CD14-positive monocyte (primary cell): ENCODE measurements at regions not wholly inside any gene's neighbourhood (a gene's known extent, or its start where the extent isn't known, plus 50 kb on each side); places are given as distances from the start of the nearest gene placed in this dataset.

ENCODE experiments used
- DNase-seq, 3 donors: peaks; one replicate each; pipeline ENCODE4 v3.0.0-alpha.2; 2011 to 2022
- H2AFZ ChIP-seq: 2 replicates; pipeline ENCODE4 v1.6.0; 2012; ENCODE audit warnings: mild to moderate bottlenecking, low read depth, low read length, inconsistent platforms; ENCODE audit not compliant: insufficient read depth, poor library complexity, severe bottlenecking
- H3K27ac ChIP-seq, 2 donors: 1 replicate in 1 of 2; 2 replicates in 1 of 2; pipeline ENCODE4 v1.5.1; 2012 to 2013; ENCODE audit warnings: low read length in 2 of 2, control low read depth in 1 of 2, inconsistent platforms in 1 of 2, low read depth in 1 of 2, mild to moderate bottlenecking in 1 of 2
- H3K27me3 ChIP-seq, 2 donors: one replicate each; pipeline versions ENCODE4 v1.6.0 to v1.6.1; 2011 to 2013; ENCODE audit warnings: low read length in 2 of 2; ENCODE audit not compliant: control insufficient read depth in 2 of 2, insufficient read depth in 2 of 2
- H3K36me3 ChIP-seq, 2 donors: replicated peaks in 1 of 2; 1 replicate in 1 of 2; 2 replicates in 1 of 2; pipeline versions ENCODE4 v1.5.1 to v1.6.1; 2012 to 2013; ENCODE audit warnings: low read length in 2 of 2, control low read depth in 1 of 2, inconsistent platforms in 1 of 2, mild to moderate bottlenecking in 1 of 2; ENCODE audit not compliant: insufficient read depth in 2 of 2, control insufficient read depth in 1 of 2
- H3K4me1 ChIP-seq, 2 donors: 1 replicate in 1 of 2; 2 replicates in 1 of 2; pipeline versions ENCODE4 v1.5.1 to v1.6.1; 2012 to 2013; ENCODE audit warnings: low read length in 2 of 2, control low read depth in 1 of 2, inconsistent platforms in 1 of 2, mild to moderate bottlenecking in 1 of 2, moderate library complexity in 1 of 2; ENCODE audit not compliant: insufficient read depth in 2 of 2, control insufficient read depth in 1 of 2
- H3K4me2 ChIP-seq: replicated peaks from 2 replicates; pipeline ENCODE3; 2012; ENCODE audit warnings: low read length, moderate library complexity, mild to moderate bottlenecking; ENCODE audit not compliant: poor library complexity, severe bottlenecking; ENCODE audit errors: extremely low read depth
- H3K4me3 ChIP-seq, 3 experiments: fragments of 200-600 bp in 1 of 3; sonication (generic) in 1 of 3; replicated peaks in 1 of 3; 1 replicate in 2 of 3; 2 replicates in 1 of 3; pipeline ENCODE4 v1.5.1; 2011 to 2013; ENCODE audit warnings: low read length in 3 of 3, mild to moderate bottlenecking in 3 of 3, control low read depth in 2 of 3, low read depth in 2 of 3, inconsistent platforms in 1 of 3, moderate library complexity in 1 of 3
- H3K79me2 ChIP-seq: 2 replicates; pipeline ENCODE4 v1.6.0; 2012; ENCODE audit warnings: mild to moderate bottlenecking, control low read depth, inconsistent platforms, low read length, moderate library complexity; ENCODE audit not compliant: insufficient read depth
- H3K9ac ChIP-seq: 2 replicates; pipeline ENCODE4 v1.6.0; 2017; ENCODE audit warnings: low read length, mild to moderate bottlenecking; ENCODE audit not compliant: insufficient read depth, poor library complexity, severe bottlenecking
- H3K9me3 ChIP-seq, 2 donors: replicated peaks in 1 of 2; 1 replicate in 1 of 2; 2 replicates in 1 of 2; pipeline versions ENCODE4 v1.5.1 to v1.6.1; 2012 to 2013; ENCODE audit warnings: low read length in 2 of 2, control low read depth in 1 of 2; ENCODE audit not compliant: control insufficient read depth in 1 of 2, insufficient read depth in 1 of 2
- H4K20me1 ChIP-seq: 2 replicates; pipeline ENCODE4 v1.6.0; 2012; ENCODE audit warnings: mild to moderate bottlenecking, low read length, control low read depth, moderate library complexity; ENCODE audit not compliant: insufficient read depth
- H3K27ac Mint-ChIP-seq, 7 donors: one replicate each; pipeline ENCODE4 v1.8.0; 2020; ENCODE audit warnings: mild to moderate bottlenecking in 7 of 7, mixed read lengths in 7 of 7, moderate library complexity in 6 of 7, inconsistent platforms in 2 of 7
- H3K27me3 Mint-ChIP-seq, 3 donors: one replicate each; pipeline ENCODE4 v1.8.0; 2021 to 2022; ENCODE audit warnings: low read depth in 3 of 3, mild to moderate bottlenecking in 3 of 3, mixed read lengths in 3 of 3, moderate library complexity in 3 of 3, inconsistent platforms in 1 of 3
- H3K36me3 Mint-ChIP-seq, 2 donors: one replicate each; pipeline ENCODE4 v1.8.0; 2020; ENCODE audit warnings: mixed read lengths in 2 of 2, inconsistent platforms in 1 of 2, mild to moderate bottlenecking in 1 of 2
- H3K4me1 Mint-ChIP-seq: one replicate; pipeline ENCODE4 v1.8.0; 2020; ENCODE audit warnings: mild to moderate bottlenecking, mixed read lengths
- H3K4me3 Mint-ChIP-seq, 2 donors: one replicate each; pipeline ENCODE4 v1.8.0; 2020; ENCODE audit warnings: mild to moderate bottlenecking in 2 of 2, mixed read lengths in 2 of 2, moderate library complexity in 1 of 2
- H3K9me3 Mint-ChIP-seq, 7 donors: one replicate each; pipeline ENCODE4 v1.8.0; 2020 to 2022; ENCODE audit warnings: mixed read lengths in 7 of 7, mild to moderate bottlenecking in 6 of 7, moderate library complexity in 6 of 7, inconsistent platforms in 2 of 7
- CTCF ChIP-seq: fragments of 200-600 bp; IDR thresholded peaks from one replicate; pipeline ENCODE4 v1.8.0; 2022; ENCODE audit warnings: antibody characterized with exemption, mild to moderate bottlenecking
- WGBS: methylation state at CpG from one replicate; pipeline ENCODE4 v1.1.5; 2013; ENCODE audit warnings: missing lambda C conversion rate; ENCODE audit not compliant: insufficient coverage; 5-methylcytosine and 5-hydroxymethylcytosine counted together
- intact Hi-C, 2 donors: fragments of 100-400 bp; cut with micrococcal nuclease; formaldehyde crosslinking; loops; one replicate each; pipeline versions ENCODE4 v1.15.0 to v1.15.1; 2023

- Histone ChIP-seq H3K27ac (no peak overlapping the region), H3K27me3 (peaks cover 0 to 11% of the 10 kb centered on the region in 2 donors), H3K79me2 (no peaks in the 10 kb centered on the region), H2AFZ (peak overlapping the region; percentile 46), H3K4me2 (no peak overlapping the region), H3K36me3 (no peaks in the 10 kb centered on the region), H4K20me1 (no peaks in the 10 kb centered on the region), H3K4me3 (peak overlapping the region in 1 of 3 experiments; percentile 42), H3K9me3 (peaks cover 0 to 4% of the 10 kb centered on the region in 2 donors), H3K9ac (no peak overlapping the region), H3K4me1 (peaks cover 0 to 6% of the 10 kb centered on the region in 2 donors)
- peak overlapping the region in 1 of 7 donors; percentile 63 for H3K27ac Mint-ChIP-seq
- H3K36me3 Mint-ChIP-seq, result no peaks in the 10 kb centered on the region
- no peak for DNase-seq
- H3K9me3 Mint-ChIP-seq, result peaks cover 0 to 4% (median 0%) of the 10 kb centered on the region in 7 donors
- H3K4me1 Mint-ChIP-seq, result no peaks in the 10 kb centered on the region
- peaks cover 10 to 28% (median 12%) of the 10 kb centered on the region in 3 donors for H3K27me3 Mint-ChIP-seq
- WGBS, result 90% methylated on average over 15 of the region's 15 CpGs
- intact Hi-C loops, result no loop called here
- TF ChIP-seq CTCF, result no peak
- H3K4me3 Mint-ChIP-seq, result peak overlapping the region in 1 of 2 donors; percentile 27
Measured at GRCh38 chr4:1510931-1511330, 104.7 kb upstream of the NKX1-1 start.

- Histone ChIP-seq H3K27me3 (peaks cover 0 to 11% of the 10 kb centered on the region in 2 donors), H3K9ac (no peak overlapping the region), H3K36me3 (no peaks in the 10 kb centered on the region), H3K27ac (no peak overlapping the region), H3K79me2 (no peaks in the 10 kb centered on the region), H3K4me2 (no peak overlapping the region), H4K20me1 (no peaks in the 10 kb centered on the region), H3K4me1 (peaks cover 0 to 6% of the 10 kb centered on the region in 2 donors), H2AFZ (no peak overlapping the region), H3K9me3 (peaks cover 0 to 4% of the 10 kb centered on the region in 2 donors), H3K4me3 (no peak overlapping the region)
- intact Hi-C loops, result no loop called here
- H3K36me3 Mint-ChIP-seq, result no peaks in the 10 kb centered on the region
- no peaks in the 10 kb centered on the region for H3K4me1 Mint-ChIP-seq
- no peak for TF ChIP-seq CTCF
- no peak overlapping the region for H3K27ac Mint-ChIP-seq
- WGBS, result 70% methylated on average over 6 of the region's 9 CpGs
- no peak for DNase-seq
- H3K4me3 Mint-ChIP-seq, result no peak overlapping the region
- peaks cover 0 to 4% (median 0%) of the 10 kb centered on the region in 7 donors for H3K9me3 Mint-ChIP-seq
- H3K27me3 Mint-ChIP-seq, result peaks cover 12 to 26% (median 13%) of the 10 kb centered on the region in 3 donors
Measured at GRCh38 chr4:1509366-1509765, 103.1 kb upstream of the NKX1-1 start.
